H1 (cell line): ENCODE measurements at regions not wholly inside any gene's neighbourhood (a gene's known extent, or its start where the extent isn't known, plus 50 kb on each side); places are given as distances from the start of the nearest gene placed in this dataset.

ENCODE experiments used
- CTCF ChIA-PET: fragments of 300-600 bp; sonication (Branson Sonifier 250); formaldehyde crosslinking; loops from one replicate; lab custom pipeline; 2021; ENCODE audit not compliant: partially characterized antibody; lab: Charles Lee
- POLR2A ChIA-PET: fragments of 300-600 bp; sonication (Branson Sonifier 250); formaldehyde crosslinking; loops from one replicate; lab custom pipeline; 2021; ENCODE audit warnings: inconsistent platforms; ENCODE audit not compliant: partially characterized antibody; lab: Charles Lee
- DNase-seq, 2 experiments: peaks; one replicate each; pipeline versions ENCODE4 v3.0.0 to v3.0.0-alpha.2; 2010 to 2022; ENCODE audit warnings: low spot score in 2 of 2, low read depth in 1 of 2, mixed read lengths in 1 of 2
- FAIRE-seq: peaks from 2 replicates; lab custom pipeline; 2011; peaks lifted over from hg19 to GRCh38; lab: Jason Lieb, UNC
- H2AFZ ChIP-seq: 2 replicates; pipeline ENCODE4 v1.8.1; 2012; ENCODE audit warnings: low read length, inconsistent platforms
- H2AK5ac ChIP-seq: 2 replicates; pipeline ENCODE4 v1.6.1; 2013; ENCODE audit warnings: low read depth, low read length
- H2BK120ac ChIP-seq: replicated peaks from 2 replicates; pipeline ENCODE3; 2013; ENCODE audit warnings: low read depth, low read length, inconsistent platforms
- H2BK12ac ChIP-seq: 2 replicates; pipeline ENCODE4 v1.6.1; 2013; ENCODE audit warnings: low read depth, low read length
- H2BK15ac ChIP-seq: 2 replicates; pipeline ENCODE4 v1.6.1; 2013; ENCODE audit warnings: low read length
- H2BK20ac ChIP-seq: 2 replicates; pipeline ENCODE4 v1.6.1; 2013; ENCODE audit warnings: low read length
- H2BK5ac ChIP-seq: 2 replicates; pipeline ENCODE4 v1.6.1; 2013; ENCODE audit warnings: low read depth, low read length
- H3K14ac ChIP-seq: 2 replicates; pipeline ENCODE4 v1.6.1; 2013; ENCODE audit warnings: inconsistent platforms; ENCODE audit not compliant: insufficient read length
- H3K18ac ChIP-seq: 2 replicates; pipeline ENCODE4 v1.6.1; 2013; ENCODE audit warnings: low read length; ENCODE audit errors: extremely low read depth
- H3K23ac ChIP-seq: 2 replicates; pipeline ENCODE4 v1.6.1; 2013; ENCODE audit warnings: inconsistent platforms; ENCODE audit not compliant: insufficient read length
- H3K23me2 ChIP-seq: 2 replicates; pipeline ENCODE4 v1.6.1; 2013; ENCODE audit warnings: low read depth, low read length
- H3K27ac ChIP-seq: 2 replicates; pipeline ENCODE4 v1.6.1; 2011; ENCODE audit warnings: low read depth, low read length, inconsistent platforms
- H3K27me3 ChIP-seq, 4 experiments: replicated peaks in 1 of 4; 1 replicate in 1 of 4; 2 replicates in 3 of 4; pipeline versions ENCODE4 v1.6.1 to v1.8.1; 2011 to 2013; ENCODE audit warnings: low read length in 3 of 4, mild to moderate bottlenecking in 3 of 4, inconsistent platforms in 2 of 4, mixed read lengths in 2 of 4, moderate library complexity in 1 of 4; ENCODE audit not compliant: control insufficient read depth in 3 of 4, insufficient read depth in 3 of 4; ENCODE audit errors: extremely low read depth in 1 of 4
- H3K36me3 ChIP-seq, 4 experiments: 2 replicates each; pipeline versions ENCODE4 v1.6.1 to v1.8.1; 2011 to 2013; ENCODE audit warnings: mild to moderate bottlenecking in 4 of 4, low read length in 3 of 4, moderate library complexity in 2 of 4, control low read depth in 1 of 4, inconsistent platforms in 1 of 4; ENCODE audit not compliant: insufficient read depth in 4 of 4, control insufficient read depth in 2 of 4
- H3K4ac ChIP-seq: replicated peaks from 2 replicates; pipeline ENCODE3; 2013; ENCODE audit warnings: low read length, low read depth, mixed read lengths, inconsistent platforms; ENCODE audit not compliant: insufficient read length
- H3K4me1 ChIP-seq, 4 experiments: replicated peaks in 1 of 4; 1 replicate in 1 of 4; 2 replicates in 3 of 4; pipeline versions ENCODE4 v1.6.1 to v1.8.1; 2011 to 2013; ENCODE audit warnings: low read length in 3 of 4, inconsistent platforms in 2 of 4, mixed read lengths in 1 of 4; ENCODE audit not compliant: insufficient read depth in 4 of 4, control insufficient read depth in 3 of 4
- H3K4me2 ChIP-seq, 2 experiments: 2 replicates each; pipeline versions ENCODE4 v1.6.1 to v1.8.1; 2011 to 2013; ENCODE audit warnings: low read depth in 2 of 2, low read length in 2 of 2, control low read depth in 1 of 2, inconsistent platforms in 1 of 2, mild to moderate bottlenecking in 1 of 2; ENCODE audit not compliant: insufficient read depth in 1 of 2
- H3K4me3 ChIP-seq, 4 experiments: fragments of 200-600, 300-600 bp in 1 of 4; sonication (generic), shearing (Covaris generic), sonication (Bioruptor Twin) in 1 of 4; 2 replicates each; pipeline versions ENCODE4 v1.5.1 to v1.8.1; 2011 to 2016; ENCODE audit warnings: low read length in 4 of 4, low read depth in 3 of 4, control low read depth in 2 of 4, inconsistent platforms in 2 of 4, mild to moderate bottlenecking in 2 of 4, mixed read lengths in 1 of 4, moderate library complexity in 1 of 4; ENCODE audit not compliant: insufficient read depth in 2 of 4; ENCODE audit errors: extremely low read depth in 1 of 4
- H3K56ac ChIP-seq: replicated peaks from 2 replicates; pipeline ENCODE3; 2013; ENCODE audit warnings: low read depth, mild to moderate bottlenecking, mixed read lengths, low read length, inconsistent platforms; ENCODE audit not compliant: insufficient read length
- H3K79me1 ChIP-seq: 2 replicates; pipeline ENCODE4 v1.6.1; 2013; ENCODE audit warnings: low read depth, low read length, control low read depth
- H3K79me2 ChIP-seq, 2 experiments: 2 replicates each; pipeline versions ENCODE4 v1.6.1 to v1.8.1; 2012 to 2013; ENCODE audit warnings: low read length in 2 of 2, mild to moderate bottlenecking in 2 of 2, inconsistent platforms in 1 of 2; ENCODE audit not compliant: insufficient read depth in 2 of 2, control insufficient read depth in 1 of 2
- H3K9ac ChIP-seq, 4 experiments: replicated peaks in 1 of 4; 1 replicate in 1 of 4; 2 replicates in 3 of 4; pipeline versions ENCODE4 v1.6.1 to v1.8.1; 2011 to 2013; ENCODE audit warnings: low read depth in 3 of 4, low read length in 3 of 4, control low read depth in 2 of 4, mild to moderate bottlenecking in 2 of 4, moderate library complexity in 2 of 4, inconsistent platforms in 1 of 4; ENCODE audit errors: extremely low read depth in 1 of 4
- H3K9me3 ChIP-seq, 2 experiments: 2 replicates each; pipeline versions ENCODE4 v1.6.1 to v1.8.1; 2012 to 2013; ENCODE audit warnings: mild to moderate bottlenecking in 2 of 2, moderate library complexity in 2 of 2, control low read depth in 1 of 2, inconsistent platforms in 1 of 2, low read depth in 1 of 2, low read length in 1 of 2, mixed read lengths in 1 of 2; ENCODE audit not compliant: insufficient read depth in 2 of 2
- H4K20me1 ChIP-seq, 2 experiments: replicated peaks in 1 of 2; 2 replicates each; pipeline versions ENCODE3 to v1.8.1; 2011 to 2013; ENCODE audit warnings: inconsistent platforms in 2 of 2, low read length in 2 of 2, mild to moderate bottlenecking in 1 of 2; ENCODE audit not compliant: insufficient read depth in 2 of 2, control insufficient read depth in 1 of 2
- H4K5ac ChIP-seq: 2 replicates; pipeline ENCODE4 v1.6.1; 2013; ENCODE audit warnings: low read length, low read depth, mixed read lengths, inconsistent platforms; ENCODE audit not compliant: insufficient read length
- H4K8ac ChIP-seq: 2 replicates; pipeline ENCODE4 v1.8.0; 2013; ENCODE audit warnings: mild to moderate bottlenecking, moderate library complexity, low read length, inconsistent platforms; ENCODE audit not compliant: insufficient read depth; ENCODE audit errors: extremely low read depth
- H4K91ac ChIP-seq: replicated peaks from 2 replicates; pipeline ENCODE3; 2013; ENCODE audit warnings: low read length, mixed read lengths, inconsistent platforms; ENCODE audit not compliant: insufficient read length
- CHD1 ChIP-seq: IDR thresholded peaks from 2 replicates; pipeline ENCODE4 v1.6.1; 2012; ENCODE audit warnings: low read depth, low read length, improper control_type of control experiment
- EZH2 ChIP-seq: fragments of 200-600 bp; sonication (generic); IDR thresholded peaks from 2 replicates; pipeline ENCODE4 v1.7.1; 2012; ENCODE audit warnings: low read depth, mild to moderate bottlenecking, moderate library complexity, low read length, inconsistent platforms; ENCODE audit not compliant: severe bottlenecking
- RFX5 ChIP-seq: IDR thresholded peaks from 2 replicates; pipeline ENCODE4 v1.6.1; 2011; ENCODE audit warnings: low read depth, low read length, improper control_type of control experiment, borderline replicate concordance
- SP2 ChIP-seq: IDR thresholded peaks from 2 replicates; pipeline ENCODE4 v1.6.1; 2012; ENCODE audit warnings: mild to moderate bottlenecking, low read length, inconsistent platforms
- YY1 ChIP-seq: IDR thresholded peaks from 2 replicates; pipeline ENCODE4 v1.6.1; 2011; ENCODE audit warnings: low read depth, mild to moderate bottlenecking, low read length
- WGBS, 2 experiments: shearing (Covaris generic) in 1 of 2; methylation state at CpG; one replicate each; pipeline versions ENCODE4 v1.1.6 to v1.1.7; 2013 to 2015; ENCODE audit warnings: low lambda C conversion rate in 2 of 2, mixed read lengths in 2 of 2, inconsistent platforms in 1 of 2, low coverage in 1 of 2, missing lambda C conversion rate in 1 of 2; ENCODE audit not compliant: insufficient replicate concordance in 2 of 2, insufficient coverage in 1 of 2, insufficient read length in 1 of 2; ENCODE audit errors: extremely low coverage in 1 of 2, missing lambda C conversion rate in 1 of 2; 5-methylcytosine and 5-hydroxymethylcytosine counted together

DNA sequence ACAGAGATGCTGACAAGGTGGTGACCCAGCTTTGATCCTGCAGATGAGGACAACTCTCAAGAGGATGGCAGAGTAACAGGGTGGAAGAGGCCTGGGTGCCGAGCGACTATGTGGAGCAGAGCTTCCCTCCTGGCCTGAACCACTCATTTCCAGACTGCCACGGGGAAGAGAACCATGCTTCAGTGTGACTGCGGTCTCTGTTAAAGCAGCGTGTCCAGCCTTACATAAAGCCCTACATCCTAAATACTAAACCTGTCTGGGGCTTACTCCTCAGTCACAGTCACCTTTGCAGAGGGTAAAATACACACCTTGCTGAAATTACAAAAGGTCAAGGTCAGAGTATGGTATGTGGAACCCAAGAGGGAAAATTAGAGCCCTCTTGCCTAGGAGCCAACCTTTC, 312.9 kb downstream of the CDC5L start:
- no peak overlapping the region for H3K27ac ChIP-seq
- no peak overlapping the region for H3K18ac ChIP-seq
- H3K4me3 ChIP-seq: no peak overlapping the region
- H3K9ac ChIP-seq: no peak overlapping the region
- no peaks in the 10 kb centered on the region for H3K79me2 ChIP-seq
- 0 out of 2 replicates have a peak overlapping the region, but pooled peaks have one; percentile 35 for H2BK20ac ChIP-seq
- FAIRE-seq: no peak
- H3K4me2 ChIP-seq: no peak overlapping the region
- no peak overlapping the region for H3K4ac ChIP-seq
- H3K23me2 ChIP-seq: peaks cover 2% of the 10 kb centered on the region; the same call in 1 of the 2 replicates
- H2BK120ac ChIP-seq: no peak overlapping the region
- no peaks in the 10 kb centered on the region for H4K20me1 ChIP-seq
- H3K36me3 ChIP-seq: no peaks in the 10 kb centered on the region
- no peak for DNase-seq
- H4K91ac ChIP-seq: no peak overlapping the region
- H2AK5ac ChIP-seq: 0 out of 2 replicates have a peak overlapping the region, but pooled peaks have one; percentile 67
- peaks cover 0 to 9% (median 3%) of the 10 kb centered on the region in 4 experiments; a peak in 3 of 7 replicates for H3K4me1 ChIP-seq
- no peaks in the 10 kb centered on the region; a peak in 1 of 7 replicates for H3K27me3 ChIP-seq
- no peak overlapping the region for H2BK5ac ChIP-seq
- 0 out of 2 replicates have a peak overlapping the region, but pooled peaks have one; percentile 54 for H2BK15ac ChIP-seq
- H3K79me1 ChIP-seq: no peaks in the 10 kb centered on the region
- no peak overlapping the region for H2AFZ ChIP-seq
- H3K9me3 ChIP-seq: no peaks in the 10 kb centered on the region
- no peak overlapping the region for H4K8ac ChIP-seq
- H4K5ac ChIP-seq: no peak overlapping the region
- TF ChIP-seq SP2 (no peak), EZH2 (no peak), RFX5 (no peak), YY1 (no peak), CHD1 (no peak)
- TF ChIP-seq, all 59 proteins: peak for 0
- CTCF ChIA-PET: interaction anchor here (1.4 to 3.7 kb wide), 2 partner anchors 28 to 32 kb away, joined by 5 to 12 read pairs; no protein-coding TSS in a partner anchor
- no peak overlapping the region for H3K56ac ChIP-seq
- H2BK12ac ChIP-seq: no peak overlapping the region
- POLR2A ChIA-PET: interaction anchor here (0.6 kb wide), 1 partner anchor 237 kb away, joined by 3 read pairs; no protein-coding TSS in a partner anchor
- no peak overlapping the region for H3K23ac ChIP-seq
- 87% methylated on average over 5 of the region's 5 CpGs; no CpG with 5 or more reads in 1 of the 2 experiments for WGBS, 2 experiments
- no peak overlapping the region for H3K14ac ChIP-seq
